HepG2 (cell line): ENCODE measurements at regions not wholly inside any gene's neighbourhood (a gene's known extent, or its start where the extent isn't known, plus 50 kb on each side); places are given as distances from the start of the nearest gene placed in this dataset.

Experiments used
- ARHGAP35 ChIP-seq: sonication (generic); formaldehyde crosslinking; IDR thresholded peaks from 2 replicates; pipeline ENCODE4 v1.9.0; 2022; ENCODE audit warnings: mild to moderate bottlenecking, inconsistent platforms, moderate library complexity, missing genetic modification reagents, borderline replicate concordance
- EZH2 ChIP-seq: conservative IDR thresholded peaks from 2 replicates; pipeline ENCODE4 v1.6.1; 2012; ENCODE audit warnings: mild to moderate bottlenecking, low read depth, low read length, moderate library complexity
- MIXL1 ChIP-seq: IDR thresholded peaks from 2 replicates; pipeline ENCODE4 v1.6.1; 2016
- NFYB ChIP-seq: sonication (generic); formaldehyde crosslinking; IDR thresholded peaks from 2 replicates; pipeline ENCODE4 v1.4.0; 2020; ENCODE audit warnings: missing genetic modification reagents
- SMARCE1 ChIP-seq: fragments of 450-650 bp; IDR thresholded peaks from 2 replicates; pipeline ENCODE4 v1.6.1; 2017; ENCODE audit warnings: borderline replicate concordance
- TRIM24 ChIP-seq: sonication (generic); formaldehyde crosslinking; IDR thresholded peaks from 2 replicates; pipeline ENCODE4 v1.8.0; 2022; ENCODE audit warnings: mild to moderate bottlenecking, missing genetic modification reagents
- ZMYM2 ChIP-seq: sonication (generic); formaldehyde crosslinking; IDR thresholded peaks from 2 replicates; pipeline ENCODE4 v1.8.0; 2022; ENCODE audit warnings: mild to moderate bottlenecking, missing genetic modification reagents
- ZNF207 ChIP-seq: fragments of 450-650 bp; IDR thresholded peaks from 2 replicates; pipeline ENCODE4 v1.6.1; 2016; ENCODE audit warnings: antibody characterized with exemption, borderline replicate concordance
- ZNF333 ChIP-seq: sonication (generic); formaldehyde crosslinking; IDR thresholded peaks from 2 replicates; pipeline ENCODE4 v1.4.0; 2020; ENCODE audit warnings: mild to moderate bottlenecking, missing genetic modification reagents, borderline replicate concordance
- TF ChIP-seq, protein P1 (sequence below), 2 experiments: sonication (generic) in 1 of 2; formaldehyde crosslinking in 1 of 2; IDR thresholded peaks; 2 replicates each; pipeline versions ENCODE4 v1.5.1 to v1.6.1; 2011 to 2020; ENCODE audit warnings: borderline replicate concordance in 1 of 2, low read depth in 1 of 2, low read length in 1 of 2, mild to moderate bottlenecking in 1 of 2, missing genetic modification reagents in 1 of 2, moderate library complexity in 1 of 2
- TF ChIP-seq, protein P2 (sequence below): sonication (generic); formaldehyde crosslinking; IDR thresholded peaks from 2 replicates; pipeline ENCODE4 v1.5.0; 2020; ENCODE audit warnings: mild to moderate bottlenecking, missing genetic modification reagents, moderate library complexity
- TF ChIP-seq, protein P3 (sequence below): sonication (generic); formaldehyde crosslinking; IDR thresholded peaks from 2 replicates; pipeline ENCODE4 v1.8.0; 2022; ENCODE audit warnings: missing genetic modification reagents, mild to moderate bottlenecking, borderline replicate concordance
- TF ChIP-seq, protein P4 (sequence below): sonication (generic); formaldehyde crosslinking; IDR thresholded peaks from 2 replicates; pipeline ENCODE4 v1.5.0; 2020; ENCODE audit warnings: mild to moderate bottlenecking, missing genetic modification reagents
- TF ChIP-seq, protein P5 (sequence below): sonication (generic); formaldehyde crosslinking; IDR thresholded peaks from 2 replicates; pipeline ENCODE4 v1.4.0; 2020; ENCODE audit warnings: mild to moderate bottlenecking, low read depth, missing genetic modification reagents

DNA sequence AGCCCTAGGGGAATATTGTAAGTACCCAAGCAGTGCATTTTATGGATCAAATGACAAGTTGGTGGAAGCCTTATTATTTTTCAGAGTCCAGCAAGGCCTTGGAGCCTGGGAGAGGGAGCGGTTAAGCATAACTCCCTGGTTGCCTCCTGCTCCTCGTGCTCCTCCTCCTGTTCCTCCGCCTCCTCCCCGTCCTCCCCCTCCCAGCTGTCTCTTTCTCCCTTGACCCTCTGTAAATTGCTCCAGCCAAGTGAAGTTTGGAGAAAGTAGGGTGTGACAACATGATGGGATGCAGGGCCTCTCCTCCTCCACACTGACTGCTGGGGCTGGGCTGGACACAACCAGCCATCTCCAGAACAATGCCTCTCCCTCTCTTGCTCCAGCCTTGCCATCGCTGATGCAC, 586.9 kb downstream of the CCDC171 start:
- TF ChIP-seq ZNF333 (CRISPR knock-in tag): no peak
- no peak for TF ChIP-seq MIXL1 (CRISPR knock-in tag)
- TF ChIP-seq, protein P1, sequence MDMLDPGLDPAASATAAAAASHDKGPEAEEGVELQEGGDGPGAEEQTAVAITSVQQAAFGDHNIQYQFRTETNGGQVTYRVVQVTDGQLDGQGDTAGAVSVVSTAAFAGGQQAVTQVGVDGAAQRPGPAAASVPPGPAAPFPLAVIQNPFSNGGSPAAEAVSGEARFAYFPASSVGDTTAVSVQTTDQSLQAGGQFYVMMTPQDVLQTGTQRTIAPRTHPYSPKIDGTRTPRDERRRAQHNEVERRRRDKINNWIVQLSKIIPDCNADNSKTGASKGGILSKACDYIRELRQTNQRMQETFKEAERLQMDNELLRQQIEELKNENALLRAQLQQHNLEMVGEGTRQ (IDR thresholded peaks at IDR 0.05; ENCODE audit: low read depth, low read length): no peak
- TF ChIP-seq, protein P1 (CRISPR knock-in tag; IDR thresholded peaks at IDR 0.05; ENCODE audit: borderline replicate concordance): no peak
- no peak for TF ChIP-seq ZMYM2 (CRISPR knock-in tag)
- TF ChIP-seq, protein P2, sequence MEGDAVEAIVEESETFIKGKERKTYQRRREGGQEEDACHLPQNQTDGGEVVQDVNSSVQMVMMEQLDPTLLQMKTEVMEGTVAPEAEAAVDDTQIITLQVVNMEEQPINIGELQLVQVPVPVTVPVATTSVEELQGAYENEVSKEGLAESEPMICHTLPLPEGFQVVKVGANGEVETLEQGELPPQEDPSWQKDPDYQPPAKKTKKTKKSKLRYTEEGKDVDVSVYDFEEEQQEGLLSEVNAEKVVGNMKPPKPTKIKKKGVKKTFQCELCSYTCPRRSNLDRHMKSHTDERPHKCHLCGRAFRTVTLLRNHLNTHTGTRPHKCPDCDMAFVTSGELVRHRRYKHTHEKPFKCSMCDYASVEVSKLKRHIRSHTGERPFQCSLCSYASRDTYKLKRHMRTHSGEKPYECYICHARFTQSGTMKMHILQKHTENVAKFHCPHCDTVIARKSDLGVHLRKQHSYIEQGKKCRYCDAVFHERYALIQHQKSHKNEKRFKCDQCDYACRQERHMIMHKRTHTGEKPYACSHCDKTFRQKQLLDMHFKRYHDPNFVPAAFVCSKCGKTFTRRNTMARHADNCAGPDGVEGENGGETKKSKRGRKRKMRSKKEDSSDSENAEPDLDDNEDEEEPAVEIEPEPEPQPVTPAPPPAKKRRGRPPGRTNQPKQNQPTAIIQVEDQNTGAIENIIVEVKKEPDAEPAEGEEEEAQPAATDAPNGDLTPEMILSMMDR: no peak
- no peak for TF ChIP-seq ARHGAP35 (CRISPR knock-in tag)
- TF ChIP-seq TRIM24 (CRISPR knock-in tag): no peak
- TF ChIP-seq, protein P3, sequence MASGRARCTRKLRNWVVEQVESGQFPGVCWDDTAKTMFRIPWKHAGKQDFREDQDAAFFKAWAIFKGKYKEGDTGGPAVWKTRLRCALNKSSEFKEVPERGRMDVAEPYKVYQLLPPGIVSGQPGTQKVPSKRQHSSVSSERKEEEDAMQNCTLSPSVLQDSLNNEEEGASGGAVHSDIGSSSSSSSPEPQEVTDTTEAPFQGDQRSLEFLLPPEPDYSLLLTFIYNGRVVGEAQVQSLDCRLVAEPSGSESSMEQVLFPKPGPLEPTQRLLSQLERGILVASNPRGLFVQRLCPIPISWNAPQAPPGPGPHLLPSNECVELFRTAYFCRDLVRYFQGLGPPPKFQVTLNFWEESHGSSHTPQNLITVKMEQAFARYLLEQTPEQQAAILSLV (CRISPR knock-in tag): no peak
- TF ChIP-seq, protein P4, sequence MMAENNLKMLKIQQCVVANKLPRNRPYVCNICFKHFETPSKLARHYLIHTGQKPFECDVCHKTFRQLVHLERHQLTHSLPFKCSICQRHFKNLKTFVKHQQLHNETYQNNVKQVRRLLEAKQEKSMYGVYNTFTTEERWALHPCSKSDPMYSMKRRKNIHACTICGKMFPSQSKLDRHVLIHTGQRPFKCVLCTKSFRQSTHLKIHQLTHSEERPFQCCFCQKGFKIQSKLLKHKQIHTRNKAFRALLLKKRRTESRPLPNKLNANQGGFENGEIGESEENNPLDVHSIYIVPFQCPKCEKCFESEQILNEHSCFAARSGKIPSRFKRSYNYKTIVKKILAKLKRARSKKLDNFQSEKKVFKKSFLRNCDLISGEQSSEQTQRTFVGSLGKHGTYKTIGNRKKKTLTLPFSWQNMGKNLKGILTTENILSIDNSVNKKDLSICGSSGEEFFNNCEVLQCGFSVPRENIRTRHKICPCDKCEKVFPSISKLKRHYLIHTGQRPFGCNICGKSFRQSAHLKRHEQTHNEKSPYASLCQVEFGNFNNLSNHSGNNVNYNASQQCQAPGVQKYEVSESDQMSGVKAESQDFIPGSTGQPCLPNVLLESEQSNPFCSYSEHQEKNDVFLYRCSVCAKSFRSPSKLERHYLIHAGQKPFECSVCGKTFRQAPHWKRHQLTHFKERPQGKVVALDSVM (CRISPR knock-in tag): no peak
- TF ChIP-seq NFYB (CRISPR knock-in tag): no peak
- TF ChIP-seq, protein P5, sequence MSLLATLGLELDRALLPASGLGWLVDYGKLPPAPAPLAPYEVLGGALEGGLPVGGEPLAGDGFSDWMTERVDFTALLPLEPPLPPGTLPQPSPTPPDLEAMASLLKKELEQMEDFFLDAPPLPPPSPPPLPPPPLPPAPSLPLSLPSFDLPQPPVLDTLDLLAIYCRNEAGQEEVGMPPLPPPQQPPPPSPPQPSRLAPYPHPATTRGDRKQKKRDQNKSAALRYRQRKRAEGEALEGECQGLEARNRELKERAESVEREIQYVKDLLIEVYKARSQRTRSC: no peak
- no peak for TF ChIP-seq EZH2
- no peak for TF ChIP-seq SMARCE1
- no peak for TF ChIP-seq ZNF207
